Left renal cortex interstitium (tissue), 4 donors: ENCODE measurements at regions not wholly inside any gene's neighbourhood (a gene's known extent, or its start where the extent isn't known, plus 50 kb on each side); places are given as distances from the start of the nearest gene placed in this dataset.

Experiments used
- DNase-seq, 4 donors: peaks; one replicate each; pipeline ENCODE4 v3.0.0-alpha.2; 2013; ENCODE audit warnings: low read depth in 4 of 4, low spot score in 2 of 4, missing footprints in 1 of 4

DNA sequence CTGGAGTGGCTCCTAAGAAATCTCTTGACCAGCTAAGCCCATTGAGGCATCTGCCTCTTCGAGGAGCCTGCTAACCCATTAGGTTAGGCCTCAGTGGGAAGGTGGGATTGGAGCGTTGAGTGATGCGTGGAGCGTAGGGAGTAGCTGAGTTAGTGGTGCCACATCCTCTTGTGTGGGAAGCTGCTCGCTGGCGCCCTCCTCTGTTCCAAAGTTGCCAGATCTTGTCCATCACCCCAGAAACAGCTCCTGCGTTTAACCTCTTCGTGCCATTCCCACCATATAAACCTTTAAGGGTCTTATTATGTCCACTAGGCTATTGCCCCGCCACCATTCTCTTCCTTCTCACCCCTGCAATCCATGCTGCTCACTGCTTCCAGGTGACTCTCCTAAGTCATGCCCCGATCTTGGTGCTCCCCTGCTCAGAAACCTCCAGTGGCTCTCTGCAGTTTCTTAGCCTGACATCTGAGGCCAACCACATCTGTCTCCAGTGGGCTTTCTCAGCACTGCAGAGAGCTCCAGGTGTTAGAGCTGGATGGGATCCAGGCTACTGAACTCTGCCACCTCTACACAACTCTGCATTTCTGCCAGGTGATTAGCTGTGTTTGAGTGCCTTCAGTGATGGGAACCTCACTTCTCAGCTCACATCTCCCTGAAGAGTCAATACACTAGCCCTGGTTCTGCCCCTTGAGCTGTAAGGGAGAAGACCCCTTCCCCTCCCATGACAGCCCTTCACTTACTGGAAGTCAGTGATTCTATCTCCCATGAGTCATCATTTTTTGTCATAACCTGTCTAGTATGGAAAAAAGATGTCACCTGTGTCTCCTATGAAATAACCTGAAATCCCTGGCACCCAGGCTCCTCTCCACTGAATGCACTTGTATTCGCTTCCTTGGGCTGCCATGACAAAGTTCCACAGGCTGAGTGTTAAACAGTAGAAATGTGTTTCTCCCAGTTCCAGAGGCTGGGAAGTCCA lies 65.0 kb upstream of the FGFR2 start:
- no peak for DNase-seq

DNA sequence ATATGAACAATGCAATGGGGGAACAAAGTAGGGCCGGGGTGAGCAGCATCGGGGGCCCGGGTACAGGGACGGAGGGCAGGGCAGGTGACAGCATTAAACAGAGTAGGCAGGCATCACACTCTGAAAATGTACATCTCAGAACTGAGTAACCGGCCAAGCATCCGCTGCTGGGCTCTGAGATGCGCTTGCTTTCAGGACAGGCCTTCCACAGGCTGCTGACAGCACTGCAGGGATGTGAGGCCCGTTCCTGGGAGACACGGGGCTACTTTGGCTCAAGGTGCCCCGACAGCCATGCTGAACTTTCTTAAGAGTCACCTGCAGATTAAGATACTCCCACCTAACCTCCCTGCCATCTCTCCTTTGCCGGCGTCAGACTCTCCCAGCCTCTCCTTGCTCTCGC lies 64.3 kb upstream of the FGFR2 start:
- DNase-seq = no peak

DNA sequence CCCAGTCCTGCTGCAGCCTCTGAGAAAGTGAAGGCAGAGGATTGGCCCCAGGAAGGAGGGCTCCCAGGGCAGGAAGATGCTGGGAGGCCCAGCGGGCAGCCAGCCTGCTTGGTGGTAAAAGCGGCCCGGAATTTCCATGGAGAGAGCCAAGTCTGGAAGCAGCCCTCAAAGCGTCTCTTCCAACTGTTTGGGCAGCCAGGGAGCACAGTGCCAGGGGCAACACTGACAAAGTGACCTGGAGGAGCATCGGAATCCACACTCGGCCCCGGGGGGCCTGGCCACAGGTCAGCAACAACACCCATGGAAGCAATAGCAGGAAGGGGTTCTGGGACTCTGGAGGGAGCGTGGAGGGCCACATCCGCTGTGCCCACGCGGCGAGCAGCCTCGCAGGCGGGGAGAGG lies 63.2 kb upstream of the FGFR2 start:
- DNase-seq = no peak

DNA sequence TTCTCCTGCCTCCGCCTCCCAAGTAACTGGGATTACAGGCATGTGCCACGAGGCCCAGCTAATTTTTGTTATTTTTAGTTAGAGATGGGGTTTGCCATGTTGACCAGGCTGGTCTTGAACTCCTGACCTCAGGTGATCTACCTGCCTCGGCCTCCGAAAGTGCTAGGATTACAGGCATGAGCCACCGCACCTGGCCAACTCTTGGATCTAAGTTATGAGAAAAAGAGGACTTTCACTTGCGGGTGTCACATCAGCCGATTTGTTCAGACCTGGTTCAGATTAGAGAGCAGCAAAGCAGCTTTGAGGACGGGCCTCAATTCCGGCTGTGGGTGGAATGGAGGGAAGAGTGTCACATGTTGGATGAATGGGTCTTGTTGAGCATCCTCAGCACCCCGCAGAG lies 61.0 kb upstream of the FGFR2 start:
- DNase-seq = no peak

DNA sequence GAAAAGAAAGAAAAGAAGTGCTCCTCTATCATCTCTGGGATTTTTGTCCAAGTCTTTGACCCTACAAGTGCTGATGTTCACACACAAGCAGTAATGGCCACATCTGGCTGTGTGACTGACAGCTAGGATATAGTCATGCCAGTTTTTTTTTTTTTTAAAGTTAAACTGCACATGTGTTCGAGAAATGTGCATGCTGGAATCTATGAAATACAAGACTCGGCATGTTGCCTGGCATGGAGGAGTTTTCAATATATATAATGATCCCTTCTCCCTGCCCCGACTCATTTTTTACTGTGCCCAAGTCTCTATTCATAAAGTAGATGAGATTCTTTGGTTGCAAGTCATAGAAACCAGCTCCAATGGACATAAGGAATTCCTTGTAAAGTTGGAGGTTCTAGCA lies 60.4 kb upstream of the FGFR2 start:
- DNase-seq = no peak

DNA sequence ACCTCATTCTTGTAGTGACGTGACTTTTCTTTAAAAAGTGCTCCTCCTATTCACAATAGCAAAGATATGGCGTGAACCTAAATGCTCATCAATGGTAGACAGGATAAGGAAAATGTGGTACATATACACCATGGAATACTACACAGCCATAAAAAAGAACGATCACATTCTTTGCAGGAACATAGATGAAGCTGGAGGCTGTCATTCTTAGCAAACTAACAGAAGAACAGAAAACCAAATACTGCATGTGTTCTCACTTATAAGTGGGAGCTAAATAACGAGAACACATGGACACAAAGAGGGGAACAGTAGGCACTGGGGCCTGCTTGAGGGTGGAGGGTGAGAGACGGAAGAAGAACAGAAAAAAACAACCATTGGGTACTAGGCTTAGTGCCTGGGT lies 59.9 kb upstream of the FGFR2 start:
- DNase-seq = no peak

DNA sequence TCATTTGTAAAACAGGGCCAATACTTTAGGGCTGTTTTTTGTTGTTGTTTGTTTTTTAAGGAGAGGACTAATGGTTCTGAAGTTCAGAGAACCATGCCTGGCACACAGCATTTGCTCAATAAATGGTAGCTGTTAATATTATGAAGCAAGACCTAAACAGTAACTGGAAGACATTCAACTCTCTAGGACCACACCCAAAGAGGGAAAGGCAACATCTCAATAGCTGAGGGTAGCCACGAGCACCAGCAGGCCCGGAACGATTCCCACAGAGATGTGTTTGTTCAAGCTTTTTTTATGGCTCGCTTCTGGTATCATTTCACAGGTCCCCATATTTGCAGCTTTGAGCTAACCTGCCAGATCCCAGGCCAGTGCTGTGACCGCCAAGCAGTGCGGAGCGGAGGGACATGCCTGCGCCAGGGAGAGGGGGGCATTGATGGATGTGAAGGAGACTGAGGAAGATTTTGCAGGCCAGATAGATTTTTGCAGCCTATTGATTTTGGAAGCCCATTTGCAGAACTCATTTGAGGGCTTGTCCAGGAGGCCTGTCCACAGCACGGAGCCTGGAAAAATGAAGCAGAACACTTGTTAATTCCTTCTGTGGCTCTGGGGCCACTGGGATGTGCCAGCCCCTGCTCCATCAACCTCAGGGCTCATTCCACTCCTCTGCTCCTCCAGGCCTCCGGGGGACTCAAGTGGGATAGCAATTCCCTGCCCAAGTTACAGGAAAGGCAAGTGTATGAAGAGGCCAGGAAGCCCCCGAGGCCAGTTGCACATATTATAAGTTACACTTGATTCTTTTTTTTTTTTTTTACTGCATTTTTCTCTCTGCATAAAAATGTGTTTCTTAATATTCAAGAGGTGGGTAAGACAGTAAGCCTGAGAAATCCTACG lies 57.3 kb upstream of the FGFR2 start:
- no peak for DNase-seq

DNA sequence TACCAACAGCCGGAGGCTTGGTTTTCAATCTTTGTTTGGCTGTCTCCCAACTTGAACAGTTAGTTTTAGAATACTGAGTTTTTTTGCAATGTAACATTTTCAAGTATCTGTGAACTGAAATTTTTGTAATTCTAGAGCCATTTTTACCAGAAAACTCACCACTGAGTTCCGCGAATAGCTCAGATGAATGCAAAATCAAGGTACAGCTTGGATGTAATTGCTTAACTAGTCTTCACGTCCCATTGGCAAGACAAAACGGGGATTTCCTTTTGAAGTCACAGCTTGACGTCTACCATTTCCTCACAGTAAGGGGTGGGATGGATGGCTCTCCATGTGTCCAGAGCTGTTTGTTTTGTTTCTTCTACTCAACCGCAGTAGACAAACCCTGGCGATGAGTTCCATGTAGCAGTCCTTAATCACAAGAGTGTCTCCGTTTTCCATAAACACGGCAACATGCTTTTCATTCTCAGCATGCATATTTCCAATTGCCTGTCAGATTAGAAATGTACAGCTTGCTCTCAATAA lies 55.8 kb upstream of the FGFR2 start:
- no peak for DNase-seq

DNA sequence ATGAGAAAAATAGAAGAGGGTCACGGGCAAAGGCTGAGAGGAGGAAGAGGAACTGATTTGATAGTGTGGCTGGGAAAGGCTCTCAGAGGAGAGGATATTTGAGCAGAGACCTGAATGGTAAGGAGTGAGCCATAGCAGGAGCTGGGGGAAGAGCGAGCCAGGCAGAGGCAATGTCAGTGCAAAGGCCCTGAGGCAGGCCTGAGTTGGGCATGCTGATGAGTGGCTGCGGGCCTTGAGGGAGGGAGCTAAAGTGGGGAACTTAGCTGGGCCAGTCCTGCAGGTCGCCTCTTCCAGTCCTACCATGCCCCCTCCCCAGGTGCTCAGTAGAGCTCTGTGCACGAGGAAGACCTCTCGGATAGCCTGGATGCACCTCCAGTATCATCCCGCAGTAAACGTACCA lies 55.4 kb upstream of the FGFR2 start:
- DNase-seq = no peak

DNA sequence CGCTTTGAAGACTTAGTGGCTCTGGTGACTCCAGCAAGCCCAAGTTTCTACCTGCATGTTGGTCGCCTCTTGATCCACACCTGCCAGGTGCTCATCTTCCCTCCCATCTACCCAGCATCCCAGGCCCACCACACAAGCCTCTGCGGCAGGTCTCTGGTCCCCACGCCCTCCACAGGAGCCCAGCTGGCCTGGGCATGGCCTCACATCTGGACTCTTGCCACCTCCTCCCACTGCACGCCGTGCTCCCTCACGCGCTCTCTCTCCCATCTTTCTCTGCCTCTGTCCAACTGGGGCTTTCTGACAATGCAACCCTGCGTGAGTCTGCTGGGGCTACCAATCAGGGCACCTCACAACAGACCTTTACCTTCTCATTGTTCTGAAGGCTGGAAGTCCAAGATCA lies 50.2 kb upstream of the FGFR2 start:
- no peak for DNase-seq

DNA sequence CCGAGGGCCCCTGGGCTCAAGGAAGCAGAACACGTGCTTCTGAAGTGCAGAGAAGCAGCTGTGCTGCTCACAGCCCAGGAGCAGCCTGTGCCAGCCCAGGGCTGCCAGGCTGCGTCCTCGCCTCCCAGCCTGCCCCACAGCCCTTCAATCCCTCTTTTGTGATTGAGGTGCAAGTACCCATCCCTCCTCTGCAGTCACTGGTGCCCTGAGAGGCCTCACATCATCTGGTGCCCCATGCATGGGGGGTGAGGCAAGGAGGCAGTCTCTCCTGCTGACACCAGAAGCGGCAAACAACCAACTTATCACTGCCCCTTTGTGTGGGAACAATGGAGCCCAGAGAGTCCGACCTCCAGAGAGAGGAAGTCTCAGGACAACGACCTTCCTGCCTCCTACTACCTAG lies 49.8 kb upstream of the FGFR2 start:
- DNase-seq = no peak
